SU-DHL-6 (cell line): ENCODE measurements at regions not wholly inside any gene's neighbourhood (a gene's known extent, or its start where the extent isn't known, plus 50 kb on each side); places are given as distances from the start of the nearest gene placed in this dataset.
"Not testable (repeated sequence)": the region's sequence is repeated elsewhere in the genome, so short reads cannot be mapped to it uniquely, and the experiment has no call there.

ENCODE experiments used
- CTCF ChIP-seq: fragments of 200-600 bp; sonication (generic); IDR thresholded peaks from one replicate; pipeline ENCODE4 v1.5.1; 2017; ENCODE audit warnings: antibody characterized with exemption, mild to moderate bottlenecking, low read length, moderate library complexity; ENCODE audit not compliant: insufficient read depth, poor library complexity, severe bottlenecking
- EZH2phosphoT487 ChIP-seq: fragments of 200-600 bp; sonication (generic), shearing (Covaris generic); conservative IDR thresholded peaks from 2 replicates; pipeline ENCODE4 v1.6.1; 2018; ENCODE audit warnings: mild to moderate bottlenecking, antibody characterized with exemption, low read length, moderate library complexity, mixed read lengths

GRCh38 chr22:25348996-25349395 is 129.6 kb downstream of the CRYBB2 start:
- TF ChIP-seq CTCF, EZH2phosphoT487: not testable (repeated sequence)
